ENCODE measurements at regions not wholly inside any gene's neighbourhood (a gene's known extent, or its start where the extent isn't known, plus 50 kb on each side); places are given as distances from the start of the nearest gene placed in this dataset.

DNA sequence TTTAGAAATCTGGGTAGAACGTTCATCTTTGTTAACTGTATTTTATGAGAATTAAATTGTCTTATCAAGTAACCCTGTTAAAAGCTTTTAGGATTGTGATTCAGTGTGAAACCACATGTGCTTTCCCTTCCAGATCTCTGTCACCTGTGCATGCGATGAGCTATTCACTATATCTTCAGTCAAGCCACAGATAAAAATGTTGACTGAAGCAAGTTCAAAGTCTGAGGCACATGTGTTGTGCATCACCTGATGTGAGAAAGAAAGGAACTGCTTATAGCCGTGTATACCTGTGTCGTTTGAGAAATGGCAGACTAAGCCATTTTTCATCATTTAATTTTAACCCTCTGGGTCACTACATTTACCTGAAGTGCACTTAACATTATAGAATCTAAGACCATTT is 1088.9 kb upstream of the TENM4 start:
- no peak for DNase-seq

DNA sequence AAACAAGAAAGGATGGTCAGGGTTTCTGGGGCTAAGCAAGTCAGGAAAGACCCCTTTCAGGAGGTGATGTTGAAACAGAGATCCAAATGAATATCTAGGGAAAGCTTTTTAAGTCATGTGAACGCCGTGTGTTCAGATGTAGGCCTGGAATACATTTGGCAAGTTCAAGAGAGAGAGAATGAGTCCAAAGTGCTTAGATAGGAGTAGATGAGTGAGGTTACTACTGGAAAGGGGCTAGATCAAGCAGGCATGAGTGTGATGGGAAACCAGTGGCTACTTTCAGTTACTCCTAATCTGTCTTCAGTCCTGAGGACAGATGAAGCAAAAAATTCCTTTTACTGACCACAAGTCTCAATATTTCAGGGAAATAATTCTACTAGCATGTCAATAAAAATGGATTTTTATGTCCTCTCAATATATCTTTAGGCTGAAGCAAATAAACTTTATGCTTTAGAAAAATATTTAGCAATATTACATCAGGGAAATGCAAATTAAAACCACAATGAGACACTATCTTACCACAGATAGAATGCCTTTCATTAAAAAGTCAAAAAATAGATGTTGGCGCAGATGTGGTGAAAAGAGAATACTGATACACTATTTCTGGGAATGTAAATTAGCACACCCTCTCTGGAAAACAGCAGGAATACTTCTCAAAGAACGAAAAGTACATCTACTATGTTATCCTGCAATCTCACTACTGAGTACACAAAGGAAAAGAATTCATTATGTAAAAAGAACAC is 1085.0 kb upstream of the TENM4 start:
- no peak for DNase-seq

GRCh38 chr11:80524349-80524748 is 1083.5 kb upstream of the TENM4 start:
- DNase-seq = no peak

DNA sequence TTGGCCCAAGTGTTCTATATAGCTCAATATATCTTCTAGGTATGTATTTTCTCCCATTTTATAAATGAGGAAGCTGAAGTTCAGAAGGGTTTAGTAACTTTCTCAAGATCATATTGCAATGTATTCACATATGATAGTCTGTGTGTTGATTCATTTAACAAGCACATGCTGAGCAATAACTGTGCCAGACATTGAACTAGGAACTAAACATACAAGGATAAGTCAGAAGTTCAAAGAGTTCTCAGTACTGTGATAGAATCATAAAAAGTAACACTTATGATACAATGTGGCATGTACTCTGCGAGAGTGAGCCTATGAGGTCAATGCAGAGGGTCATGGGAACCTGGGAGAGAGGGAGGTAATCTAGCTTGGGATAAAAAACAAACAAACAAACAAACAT is 1082.2 kb upstream of the TENM4 start:
- DNase-seq = no peak

DNA sequence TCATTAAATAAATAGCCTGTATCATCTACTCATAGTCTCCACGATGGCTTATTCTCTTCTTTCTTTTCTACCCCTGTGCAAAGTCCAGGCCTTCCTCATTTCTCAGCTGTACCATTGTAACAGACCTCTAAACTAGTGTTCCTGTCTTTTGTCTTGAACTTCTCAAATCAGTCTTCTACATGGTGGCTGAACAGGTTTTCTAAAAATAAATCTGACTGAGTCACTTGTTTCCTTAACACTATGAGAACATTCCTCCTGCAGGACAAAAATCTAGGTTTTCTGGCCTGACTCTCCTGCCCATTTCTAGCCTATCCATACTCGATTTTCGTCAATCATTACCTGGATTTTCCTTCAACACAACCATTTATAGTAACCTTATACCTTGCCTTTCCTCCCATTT is 1080.8 kb upstream of the TENM4 start:
- no peak for DNase-seq

DNA sequence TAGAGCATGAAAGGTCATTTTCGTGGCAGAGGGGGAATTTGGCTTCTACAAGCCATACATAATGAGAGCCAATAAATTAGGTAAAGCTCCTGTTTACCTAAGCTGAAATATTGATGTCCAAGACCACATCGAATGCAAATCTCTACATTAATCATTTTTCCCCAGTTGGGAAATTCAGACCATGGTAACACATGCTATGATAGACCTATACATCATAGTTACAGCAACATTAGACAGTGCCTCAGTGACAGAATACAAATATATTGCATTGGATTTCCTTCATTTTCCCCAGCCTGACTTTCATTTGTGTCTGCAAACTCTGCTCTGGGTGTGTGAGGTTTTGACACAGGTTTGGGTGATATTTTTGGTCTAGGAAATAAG is 1079.7 kb upstream of the TENM4 start:
- DNase-seq = no peak

DNA sequence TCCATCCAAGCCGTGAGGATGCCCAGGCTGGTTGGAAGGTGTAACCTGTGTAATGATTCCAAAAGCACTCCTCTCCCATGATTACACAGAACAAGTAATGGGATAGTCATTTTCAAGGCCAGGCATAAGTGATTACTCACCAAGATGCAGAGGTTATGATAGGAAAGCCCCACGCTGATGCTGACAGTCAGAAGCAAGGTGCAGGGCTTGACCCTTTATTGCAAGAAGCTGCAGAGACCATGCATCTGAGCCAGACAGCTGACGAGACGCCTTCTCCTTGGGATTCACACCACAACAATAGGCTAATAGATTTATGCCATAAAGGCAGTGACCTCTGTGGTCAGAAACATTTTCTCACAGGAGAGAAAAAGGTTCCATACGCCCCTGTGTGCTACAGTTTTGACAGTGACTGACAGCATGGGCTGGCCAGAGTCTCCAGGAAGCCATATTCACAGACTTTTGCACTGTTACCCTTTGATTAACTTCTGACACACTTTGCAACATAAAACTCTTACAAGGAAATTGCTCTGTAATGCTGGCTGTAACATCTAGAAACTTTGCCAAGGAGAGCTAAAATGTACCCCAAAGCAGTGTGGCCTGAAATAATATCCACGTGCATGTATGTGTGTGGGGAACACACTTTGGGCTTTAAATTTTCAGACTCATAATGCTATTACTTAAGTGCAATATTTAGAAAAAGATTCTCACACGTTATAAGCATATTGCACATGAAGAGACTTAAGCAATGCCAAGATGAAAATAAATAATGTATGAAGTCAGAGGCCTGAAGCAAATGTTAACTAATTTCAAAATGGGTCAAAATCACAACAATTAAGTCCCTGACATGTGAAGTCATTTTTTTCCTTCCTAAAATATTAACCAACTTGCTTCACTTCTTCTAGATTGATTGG is 1079.0 kb upstream of the TENM4 start:
- DNase-seq = no peak

GRCh38 chr11:80517701-80518100 is 1076.9 kb upstream of the TENM4 start:
- DNase-seq = no peak

DNA sequence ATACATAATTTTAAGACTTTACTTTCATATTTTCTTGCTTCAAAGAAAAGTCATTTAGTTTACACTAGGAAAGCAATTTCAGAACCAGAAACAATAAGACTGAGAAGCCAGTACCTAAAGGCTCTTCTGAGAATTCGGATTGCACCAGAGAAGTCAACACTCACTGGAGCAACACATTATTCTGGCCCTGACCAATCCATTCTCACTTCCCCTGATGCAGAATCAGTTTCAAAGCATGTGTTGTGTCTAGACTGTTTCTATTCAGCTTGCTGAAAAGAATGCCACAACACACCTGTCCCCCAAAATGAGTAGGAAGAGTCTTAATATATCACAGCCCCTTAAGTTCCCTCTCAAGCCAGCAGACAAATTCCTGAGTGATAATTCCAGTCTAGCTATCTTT is 1074.3 kb upstream of the TENM4 start:
- no peak for DNase-seq

- no peak for DNase-seq
Observed at GRCh38 chr11:80512491-80512890, 1071.7 kb upstream of the TENM4 start.

GRCh38 chr11:80505771-80506170 is 1064.9 kb upstream of the TENM4 start:
- DNase-seq = no peak

GRCh38 chr11:80503990-80504389 is 1063.2 kb upstream of the TENM4 start:
- DNase-seq = no peak

- DNase-seq = no peak
Observed at GRCh38 chr11:80502511-80502910, 1061.7 kb upstream of the TENM4 start.

DNA sequence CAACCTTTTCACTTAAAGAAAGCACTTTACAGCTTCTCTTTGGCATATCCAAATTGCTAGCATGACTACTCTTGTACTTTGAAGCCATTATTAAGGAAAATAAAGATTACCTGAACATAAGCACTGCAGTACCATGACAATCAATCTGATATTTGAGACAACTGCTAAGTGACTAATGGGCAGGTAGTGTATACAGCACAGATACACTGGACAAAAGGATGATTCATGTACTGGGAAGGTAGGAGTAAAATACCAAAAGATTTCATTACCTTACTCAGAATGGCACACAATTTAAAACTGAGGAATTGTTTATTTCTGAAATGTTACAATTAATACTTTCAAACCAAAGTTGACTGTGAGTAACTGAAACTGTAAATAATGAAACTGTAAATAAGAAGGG is 1054.3 kb upstream of the TENM4 start:
- DNase-seq = no peak

DNA sequence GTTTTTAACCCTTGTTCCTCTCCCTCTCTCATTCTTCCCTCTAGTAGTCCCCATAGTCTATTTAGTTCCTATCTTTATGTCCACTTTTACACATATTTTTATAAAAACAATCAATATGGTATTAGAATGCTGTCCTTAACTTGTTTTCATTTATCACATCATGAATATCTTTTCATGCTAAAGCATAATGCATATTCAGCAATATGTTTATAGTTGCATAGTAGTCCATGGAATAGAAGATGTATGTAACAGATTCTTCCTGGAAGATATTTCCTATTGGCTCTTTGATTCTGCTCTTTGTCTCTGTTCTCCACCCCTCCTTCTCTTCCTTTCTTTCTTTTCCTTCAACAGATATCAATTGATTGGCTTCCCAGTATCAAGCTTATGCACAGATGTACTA is 1047.1 kb upstream of the TENM4 start:
- DNase-seq = no peak

- DNase-seq = no peak
Observed at GRCh38 chr11:80486678-80487077, 1045.8 kb upstream of the TENM4 start.

DNA sequence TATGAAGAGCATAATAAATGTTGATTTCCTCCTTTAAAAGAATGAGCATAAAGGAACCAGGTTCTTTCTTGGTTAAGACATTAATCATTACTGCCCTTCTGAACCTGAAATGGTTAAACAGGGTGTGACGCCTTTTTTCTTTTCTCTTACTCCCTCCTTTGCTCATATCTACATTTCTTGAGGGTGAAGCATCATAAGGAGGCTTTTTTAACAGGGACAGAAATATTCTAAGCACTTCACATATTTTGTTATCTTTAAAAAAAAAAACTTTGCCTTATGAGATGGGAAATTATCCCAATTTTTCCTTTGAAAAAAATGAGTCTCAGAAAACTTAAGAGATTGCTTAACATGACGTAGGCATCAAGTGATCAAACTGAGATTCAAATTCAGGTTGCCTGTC is 1036.3 kb upstream of the TENM4 start:
- no peak for DNase-seq

DNA sequence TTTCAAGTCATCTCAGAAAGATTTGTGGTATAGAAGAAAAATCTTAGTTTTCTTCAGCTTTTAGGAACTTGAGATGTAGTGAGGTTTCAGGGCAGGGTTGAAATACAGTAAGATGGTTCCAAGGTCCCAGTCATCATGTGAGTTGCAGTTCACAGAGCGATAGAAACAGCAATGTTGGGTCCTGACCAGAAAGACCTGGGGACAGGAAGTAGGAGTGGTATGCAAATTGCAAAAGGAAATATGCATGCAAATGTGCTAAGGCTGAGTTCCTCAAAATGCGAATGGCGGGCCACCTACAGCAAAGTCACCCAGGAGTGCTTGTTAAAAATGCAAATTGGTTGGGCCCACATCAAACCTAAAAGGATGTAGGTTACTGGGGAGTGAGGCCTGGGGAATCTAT is 1032.7 kb upstream of the TENM4 start:
- no peak for DNase-seq

DNA sequence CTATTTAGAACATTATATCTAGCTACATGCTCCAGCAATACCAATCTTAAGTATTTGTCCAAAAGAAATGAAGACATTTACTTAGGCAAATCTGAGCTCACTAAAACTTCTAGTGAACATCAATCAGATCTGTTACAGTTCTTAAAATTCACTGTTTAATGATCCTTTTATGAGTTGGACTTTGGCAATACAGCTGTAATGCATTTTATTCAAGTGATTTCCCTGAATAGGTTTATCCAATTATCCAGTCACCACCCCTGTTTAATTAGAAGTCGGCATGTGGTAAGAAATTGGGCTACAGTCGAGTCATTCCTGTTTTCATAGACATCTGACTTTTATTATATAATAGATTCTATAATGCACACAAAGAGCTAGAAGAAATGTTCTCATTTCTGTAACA is 1029.0 kb upstream of the TENM4 start:
- no peak for DNase-seq

DNA sequence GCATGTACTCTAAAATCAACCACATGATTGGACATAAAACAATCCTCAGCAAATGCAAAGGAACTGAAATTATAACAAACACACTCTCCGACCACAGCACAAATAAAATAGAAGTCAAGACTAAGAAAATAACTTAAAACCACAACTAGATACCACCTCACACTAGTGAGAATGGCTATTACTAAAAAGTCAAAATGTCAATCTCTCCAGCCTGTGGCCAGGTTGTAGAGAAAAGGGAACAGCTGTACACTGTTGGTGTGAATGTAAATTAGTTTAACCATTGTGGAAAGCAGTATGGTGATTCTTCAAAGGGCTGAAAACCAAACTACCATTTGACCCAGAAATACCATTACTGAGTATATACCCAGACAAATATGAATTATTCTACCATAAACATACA is 1025.7 kb upstream of the TENM4 start:
- DNase-seq = no peak

GRCh38 chr11:80462211-80462610 is 1021.4 kb upstream of the TENM4 start:
- DNase-seq = no peak

DNA sequence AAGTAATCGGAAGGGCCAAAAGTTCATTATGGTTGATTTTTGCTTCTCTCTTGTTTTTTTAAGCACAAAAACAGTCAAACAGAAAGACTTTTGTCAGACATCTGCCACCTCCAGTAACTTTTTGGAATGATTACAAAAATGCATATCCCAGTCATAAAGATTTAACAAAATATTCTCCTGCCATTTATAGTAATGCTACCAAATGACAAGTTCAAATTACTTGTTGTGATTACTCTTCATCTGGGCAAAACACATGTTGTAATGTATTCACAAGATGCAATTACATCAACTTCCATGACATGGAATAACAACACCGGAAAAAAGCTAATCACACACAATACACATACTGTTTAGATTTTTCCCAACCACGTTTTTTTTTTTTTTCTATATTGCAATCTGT is 1017.5 kb upstream of the TENM4 start:
- DNase-seq = no peak

- DNase-seq = no peak
Observed at GRCh38 chr11:80457823-80458222, 1017.0 kb upstream of the TENM4 start.

DNA sequence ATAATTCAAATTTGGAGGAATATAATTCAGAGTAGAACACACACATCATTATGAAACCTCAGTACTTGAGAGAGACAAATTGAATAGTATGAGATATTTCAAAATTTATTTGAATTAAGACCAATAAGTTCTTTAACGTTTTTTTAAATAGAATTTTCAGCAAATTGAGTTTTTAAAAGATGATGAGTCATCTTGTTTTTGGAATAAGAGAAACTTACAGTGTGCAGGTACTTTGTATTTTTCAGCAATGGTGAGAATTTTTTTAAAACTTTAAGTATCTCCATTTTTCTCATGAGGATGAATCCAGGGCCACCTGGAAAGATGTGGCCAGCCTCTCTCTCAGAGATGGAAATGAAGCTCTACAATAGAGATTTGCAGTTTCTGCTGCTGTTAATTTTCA is 1015.0 kb upstream of the TENM4 start:
- DNase-seq = no peak

- DNase-seq = no peak
Observed at GRCh38 chr11:80451105-80451504, 1010.3 kb upstream of the TENM4 start.
